PC-3 (cell line): ENCODE measurements at regions not wholly inside any gene's neighbourhood (a gene's known extent, or its start where the extent isn't known, plus 50 kb on each side); places are given as distances from the start of the nearest gene placed in this dataset.

ENCODE experiments used
- CTCF ChIP-seq: fragments of 300-600 bp; sonication (generic); conservative IDR thresholded peaks from 2 replicates; pipeline ENCODE4 v1.5.1; 2017; ENCODE audit warnings: antibody characterized with exemption, low read depth, mild to moderate bottlenecking, low read length
- EZH2 ChIP-seq: fragments of 300-600 bp; sonication (generic); IDR thresholded peaks from one replicate; pipeline ENCODE4 v1.6.1; 2017; ENCODE audit warnings: antibody characterized with exemption, mild to moderate bottlenecking, low read length; ENCODE audit not compliant: unreplicated experiment
- EZH2phosphoT487 ChIP-seq: fragments of 300-600 bp; sonication (generic); IDR thresholded peaks from 2 replicates; pipeline ENCODE4 v1.6.1; 2018; ENCODE audit warnings: mild to moderate bottlenecking, antibody characterized with exemption, low read length, borderline replicate concordance

- no peak for TF ChIP-seq CTCF
- no peak for TF ChIP-seq EZH2
- TF ChIP-seq EZH2phosphoT487 = no peak
Observed at GRCh38 chr18:78698914-78699313, 280.7 kb upstream of the SALL3 start.
